ENCODE measurements at regions not wholly inside any gene's neighbourhood (a gene's known extent, or its start where the extent isn't known, plus 50 kb on each side); places are given as distances from the start of the nearest gene placed in this dataset.
"Not testable (repeated sequence)": the region's sequence is repeated elsewhere in the genome, so short reads cannot be mapped to it uniquely, and the experiment has no call there.

GRCh38 chr3:159882367-159882766 lies 106.3 kb upstream of the IL12A start:
- H3K4me3 ChIP-seq (ENCODE audit: low read depth, low read length), result no peak overlapping the region
- TF ChIP-seq, protein P1, sequence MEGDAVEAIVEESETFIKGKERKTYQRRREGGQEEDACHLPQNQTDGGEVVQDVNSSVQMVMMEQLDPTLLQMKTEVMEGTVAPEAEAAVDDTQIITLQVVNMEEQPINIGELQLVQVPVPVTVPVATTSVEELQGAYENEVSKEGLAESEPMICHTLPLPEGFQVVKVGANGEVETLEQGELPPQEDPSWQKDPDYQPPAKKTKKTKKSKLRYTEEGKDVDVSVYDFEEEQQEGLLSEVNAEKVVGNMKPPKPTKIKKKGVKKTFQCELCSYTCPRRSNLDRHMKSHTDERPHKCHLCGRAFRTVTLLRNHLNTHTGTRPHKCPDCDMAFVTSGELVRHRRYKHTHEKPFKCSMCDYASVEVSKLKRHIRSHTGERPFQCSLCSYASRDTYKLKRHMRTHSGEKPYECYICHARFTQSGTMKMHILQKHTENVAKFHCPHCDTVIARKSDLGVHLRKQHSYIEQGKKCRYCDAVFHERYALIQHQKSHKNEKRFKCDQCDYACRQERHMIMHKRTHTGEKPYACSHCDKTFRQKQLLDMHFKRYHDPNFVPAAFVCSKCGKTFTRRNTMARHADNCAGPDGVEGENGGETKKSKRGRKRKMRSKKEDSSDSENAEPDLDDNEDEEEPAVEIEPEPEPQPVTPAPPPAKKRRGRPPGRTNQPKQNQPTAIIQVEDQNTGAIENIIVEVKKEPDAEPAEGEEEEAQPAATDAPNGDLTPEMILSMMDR (IDR thresholded peaks at IDR 0.05; ENCODE audit: low read depth, low read length), result no peak

DNA sequence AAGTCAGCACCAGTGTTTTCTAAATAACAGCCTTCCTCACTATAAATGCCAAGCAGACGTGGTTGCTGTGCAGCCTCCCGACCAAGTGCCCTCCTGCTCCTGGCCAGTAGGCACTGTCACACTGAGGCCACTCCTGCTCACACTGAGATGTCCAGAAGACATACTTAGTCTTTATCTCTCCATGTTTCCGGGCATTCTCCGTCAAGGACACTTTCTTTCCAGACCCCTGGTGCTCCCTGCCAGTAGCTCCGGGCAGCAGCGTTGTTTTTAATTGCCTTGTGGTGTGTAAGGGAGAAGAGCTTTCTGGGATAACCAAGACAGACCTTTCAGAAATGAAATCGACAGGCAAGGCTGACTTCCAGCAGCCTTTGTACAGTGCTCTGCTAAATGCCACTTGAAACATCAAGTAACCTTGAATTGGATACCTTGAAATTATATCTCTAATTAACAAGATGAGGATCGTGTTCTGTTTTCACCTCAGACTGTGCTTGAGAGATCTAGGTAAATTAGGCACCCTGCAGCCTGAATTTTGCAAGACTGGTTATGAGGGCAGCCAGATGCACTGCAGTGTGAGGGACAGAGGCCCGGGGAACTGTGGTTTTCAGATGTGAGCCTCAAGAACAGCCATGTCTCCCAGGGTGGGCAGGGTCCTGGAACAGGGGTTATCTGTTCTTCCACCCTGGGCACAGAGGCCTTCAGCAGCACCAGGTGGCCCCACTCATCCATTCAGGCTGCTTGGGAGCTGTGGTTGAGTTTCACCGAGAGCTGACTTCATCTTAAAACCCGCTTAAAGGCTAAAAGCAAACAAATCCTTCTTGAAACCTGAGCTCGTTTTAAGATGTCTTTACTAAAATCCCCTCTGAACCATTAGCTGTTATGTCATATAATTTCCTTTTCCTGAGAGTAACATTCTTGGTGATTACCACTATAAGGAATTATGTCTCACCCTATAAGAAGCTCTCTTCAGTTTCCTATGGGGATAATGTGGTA lies 105.5 kb upstream of the IL12A start:
- TF ChIP-seq, protein P1 (IDR thresholded peaks at IDR 0.05; ENCODE audit: low read depth, low read length), result no peak
- no peak overlapping the region for H3K4me3 ChIP-seq (ENCODE audit: low read depth, low read length)

DNA sequence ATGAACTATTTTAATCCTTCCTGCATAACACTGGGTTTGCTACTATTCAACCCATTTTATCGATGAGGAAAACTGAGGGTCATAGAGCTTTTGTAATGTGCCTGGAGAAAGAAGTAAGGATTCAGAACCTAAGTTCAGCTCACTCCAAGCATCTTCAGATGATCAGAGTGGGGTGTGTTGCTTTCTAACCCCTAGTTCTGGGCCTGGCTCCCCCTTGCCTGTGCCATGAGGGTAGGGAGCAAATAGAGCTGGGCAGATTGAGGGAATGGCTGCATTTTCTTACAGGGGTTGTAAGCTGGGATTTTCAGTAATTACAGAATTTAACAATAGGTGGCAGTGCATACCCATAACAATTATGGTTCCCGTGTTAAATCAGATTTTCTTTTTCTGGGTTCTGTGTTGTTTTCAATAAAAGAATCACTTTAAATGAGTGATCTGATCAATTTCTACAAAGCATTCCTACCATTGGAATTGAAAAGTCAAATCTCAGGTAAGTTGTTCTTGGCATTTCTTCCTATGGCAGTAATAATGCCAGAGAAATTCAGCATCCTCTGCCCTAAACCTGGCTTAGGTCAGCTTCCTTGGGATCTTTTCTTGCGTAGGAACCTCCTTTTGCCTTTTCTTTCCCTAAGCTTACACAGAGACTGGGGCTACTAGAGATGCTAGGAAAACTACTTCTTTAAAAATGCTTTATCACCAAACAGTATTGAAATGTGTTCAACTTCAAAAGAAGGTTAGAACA lies 103.8 kb upstream of the IL12A start:
- TF ChIP-seq, protein P1 (IDR thresholded peaks at IDR 0.05; ENCODE audit: low read depth, low read length), result 0 out of 2 replicates have a peak, but pooled peaks have one; percentile 2
- H3K4me3 ChIP-seq (ENCODE audit: low read depth, low read length), result no peak overlapping the region

GRCh38 chr3:159886050-159886449 lies 102.6 kb upstream of the IL12A start:
- TF ChIP-seq, protein P1 (IDR thresholded peaks at IDR 0.05; ENCODE audit: low read depth, low read length), result no peak

GRCh38 chr3:159886530-159886929 lies 102.1 kb upstream of the IL12A start:
- not testable (repeated sequence) for H3K4me3 ChIP-seq (ENCODE audit: low read depth, low read length)

More at GRCh38 chr3:159886050-159886449, 102.6 kb upstream of the IL12A start:
- no peak overlapping the region for H3K4me3 ChIP-seq (ENCODE audit: low read depth, low read length)

DNA sequence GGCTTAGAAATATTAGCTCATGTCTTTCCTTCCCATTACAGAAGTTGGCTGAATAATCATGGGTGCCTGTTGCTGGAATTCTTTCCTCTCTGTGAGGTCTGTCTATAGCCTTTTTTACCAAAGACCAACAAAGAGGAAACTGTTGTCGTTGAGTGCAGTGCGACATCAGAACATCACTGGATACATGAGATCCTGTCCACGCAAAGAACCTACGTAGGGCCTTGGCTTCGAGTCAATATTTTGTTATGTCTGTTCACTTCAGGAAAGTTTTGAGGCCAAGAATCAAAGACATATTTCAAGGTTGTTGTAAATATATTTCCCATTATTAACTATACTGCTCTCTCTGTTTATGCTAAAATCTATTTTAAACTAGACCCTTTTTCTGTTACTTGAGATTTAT lies 101.5 kb upstream of the IL12A start:
- TF ChIP-seq, protein P1 (IDR thresholded peaks at IDR 0.05; ENCODE audit: low read depth, low read length), result no peak
- no peak overlapping the region for H3K4me3 ChIP-seq (ENCODE audit: low read depth, low read length)

GRCh38 chr3:159887911-159888310 lies 100.7 kb upstream of the IL12A start:
- no peak overlapping the region for H3K4me3 ChIP-seq (ENCODE audit: low read depth, low read length)
- TF ChIP-seq, protein P1 (IDR thresholded peaks at IDR 0.05; ENCODE audit: low read depth, low read length), result no peak

Measured in WI38 (cell line).